NOMO-1 (cell line): ENCODE measurements at regions not wholly inside any gene's neighbourhood (a gene's known extent, or its start where the extent isn't known, plus 50 kb on each side); places are given as distances from the start of the nearest gene placed in this dataset.
"Not testable (repeated sequence)": the region's sequence is repeated elsewhere in the genome, so short reads cannot be mapped to it uniquely, and the experiment has no call there.

Experiments used
- DNase-seq, 2 experiments: peaks; one replicate each; lab custom pipeline; 2025; ENCODE audit not compliant: unreplicated experiment in 2 of 2; lab: John Stamatoyannopoulos, UW

- no peak for DNase-seq
Measured at GRCh38 chr4:22573198-22573597, 57.3 kb upstream of the ADGRA3 start.

DNA sequence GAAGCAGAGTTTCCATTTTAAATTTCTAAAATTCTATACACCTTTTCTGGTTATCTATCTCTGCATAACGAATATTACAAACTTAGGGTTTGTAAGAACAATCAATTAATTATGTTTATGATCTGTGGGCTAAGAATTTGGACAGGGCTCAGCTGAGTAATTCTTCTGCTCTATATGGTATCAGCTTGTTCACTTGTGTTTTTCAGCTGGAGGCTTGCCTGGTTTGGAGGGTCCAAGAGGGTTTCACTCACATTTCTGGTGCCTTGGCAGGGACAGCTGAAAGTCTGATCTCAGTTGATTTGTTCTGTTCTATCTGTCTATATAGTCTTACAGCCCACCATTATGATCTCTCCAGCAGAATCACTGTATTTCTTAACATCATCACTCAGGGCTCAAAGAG, 57.8 kb upstream of the ADGRA3 start:
- no peak for DNase-seq

- no peak for DNase-seq
Measured at GRCh38 chr4:22574424-22574823, 58.6 kb upstream of the ADGRA3 start.

GRCh38 chr4:22574880-22575279, 59.0 kb upstream of the ADGRA3 start:
- no peak for DNase-seq

GRCh38 chr4:22587253-22587652, 71.4 kb upstream of the ADGRA3 start:
- DNase-seq = no peak

- DNase-seq = no peak
Measured at GRCh38 chr4:22593933-22594332, 78.1 kb upstream of the ADGRA3 start.

- DNase-seq = no peak
Measured at GRCh38 chr4:22595684-22596083, 79.8 kb upstream of the ADGRA3 start.

DNA sequence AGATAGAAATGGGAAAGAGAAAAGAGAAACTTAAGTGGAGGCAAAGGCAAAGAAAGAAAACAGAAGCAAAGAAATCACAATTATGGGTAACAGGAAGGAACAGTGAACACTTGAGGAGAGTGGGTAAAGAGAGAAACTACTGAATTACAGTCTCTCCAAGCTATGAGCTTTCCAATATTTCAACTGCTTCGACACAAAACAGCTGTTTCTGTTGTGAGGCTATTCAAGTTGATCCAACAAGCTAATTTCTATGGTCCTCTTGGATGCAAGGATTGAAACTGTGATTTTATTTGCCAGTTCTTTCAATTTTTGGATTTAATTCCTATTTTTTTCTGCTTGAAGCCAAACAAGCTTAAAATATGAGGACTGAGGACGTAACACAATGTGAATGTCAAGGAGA, 80.5 kb upstream of the ADGRA3 start:
- DNase-seq = no peak

GRCh38 chr4:22597471-22597870, 81.6 kb upstream of the ADGRA3 start:
- no peak for DNase-seq

DNA sequence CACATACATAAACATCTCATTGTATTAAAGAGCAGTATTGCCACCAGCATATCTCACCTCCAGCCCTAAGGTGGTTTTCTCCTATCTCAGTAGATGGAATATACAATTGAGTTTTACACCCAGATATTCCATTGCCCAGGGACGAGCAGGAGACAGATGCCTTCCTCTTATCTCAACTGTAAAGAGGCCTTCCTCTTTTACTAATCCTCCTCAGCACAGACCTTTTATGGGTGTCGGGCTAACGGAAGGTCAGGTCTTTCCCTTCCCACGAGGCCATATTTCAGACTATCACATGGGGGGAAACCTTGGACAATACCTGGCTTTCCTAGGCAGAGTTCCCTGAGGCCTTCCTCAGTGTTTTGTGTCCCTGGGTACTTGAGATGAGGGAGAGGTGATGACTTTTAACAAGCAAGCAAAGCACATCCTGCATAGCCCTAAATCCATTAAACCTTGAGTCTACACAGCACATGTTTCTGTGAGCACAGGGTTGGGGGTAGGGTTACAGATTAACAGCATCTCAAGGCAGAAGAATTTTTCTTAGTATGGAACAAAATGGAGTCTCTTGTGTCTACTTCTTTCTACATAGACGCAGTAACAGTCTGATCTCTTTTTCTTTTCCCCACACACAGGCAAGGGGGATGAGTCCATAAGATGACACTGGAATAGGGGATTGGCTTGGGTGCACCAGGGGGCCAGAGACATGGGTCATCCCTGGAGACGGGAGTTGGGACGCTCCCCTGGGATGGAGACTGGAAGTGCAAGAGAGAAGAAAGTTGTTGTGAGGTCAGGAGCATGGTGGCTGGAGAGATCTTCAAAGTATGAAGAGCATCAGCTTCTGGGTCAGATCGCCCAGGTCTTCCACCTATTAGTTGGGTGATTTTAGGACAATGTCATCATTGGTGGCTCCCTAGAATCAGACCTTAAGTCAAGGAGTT, 82.5 kb upstream of the ADGRA3 start:
- DNase-seq = not testable (repeated sequence)

DNA sequence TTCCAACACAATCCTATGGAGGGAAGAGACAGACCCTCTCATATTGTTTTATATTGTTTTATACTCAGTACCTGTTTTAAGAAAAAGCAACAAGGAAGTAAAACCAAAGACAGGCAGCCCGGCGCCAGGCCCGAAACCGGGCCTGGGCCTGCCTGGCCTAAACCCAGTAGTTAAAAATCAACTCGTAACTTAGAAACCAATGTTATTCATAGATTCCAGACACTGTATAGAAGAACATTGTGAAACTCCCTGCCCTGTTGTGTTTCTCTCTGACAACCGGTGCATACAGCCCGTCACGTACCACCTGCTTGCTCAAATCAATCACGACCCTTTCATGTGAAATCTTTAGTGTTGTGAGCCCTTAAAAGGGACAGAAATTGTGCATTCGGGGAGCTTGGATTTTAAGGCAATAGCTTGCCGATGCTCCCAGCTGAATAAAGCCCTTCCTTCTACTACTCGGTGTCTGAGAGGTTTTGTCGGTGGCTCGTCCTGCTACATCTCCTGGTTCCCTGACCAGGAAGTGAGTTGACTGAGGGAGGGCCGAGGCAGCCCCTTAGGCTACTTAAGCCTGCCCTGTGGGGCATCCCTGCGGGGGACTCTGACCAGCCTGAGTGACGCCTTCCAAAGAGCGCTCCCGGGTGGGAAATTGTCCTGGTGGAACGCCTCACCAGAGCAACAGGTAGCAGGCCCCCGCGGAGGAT, 83.5 kb upstream of the ADGRA3 start:
- not testable (repeated sequence) for DNase-seq

GRCh38 chr4:22599929-22600432, 84.1 kb upstream of the ADGRA3 start:
- DNase-seq = not testable (repeated sequence)

- DNase-seq = not testable (repeated sequence)
Measured at GRCh38 chr4:22601638-22602037, 85.8 kb upstream of the ADGRA3 start.

GRCh38 chr4:22607382-22607781, 85.4 kb upstream of the GBA3 start:
- peak; percentile 5 to 18 for DNase-seq

GRCh38 chr4:22609951-22610525, 82.7 kb upstream of the GBA3 start:
- not testable (repeated sequence) for DNase-seq

- no peak for DNase-seq
Measured at GRCh38 chr4:22614114-22614513, 78.6 kb upstream of the GBA3 start.

DNA sequence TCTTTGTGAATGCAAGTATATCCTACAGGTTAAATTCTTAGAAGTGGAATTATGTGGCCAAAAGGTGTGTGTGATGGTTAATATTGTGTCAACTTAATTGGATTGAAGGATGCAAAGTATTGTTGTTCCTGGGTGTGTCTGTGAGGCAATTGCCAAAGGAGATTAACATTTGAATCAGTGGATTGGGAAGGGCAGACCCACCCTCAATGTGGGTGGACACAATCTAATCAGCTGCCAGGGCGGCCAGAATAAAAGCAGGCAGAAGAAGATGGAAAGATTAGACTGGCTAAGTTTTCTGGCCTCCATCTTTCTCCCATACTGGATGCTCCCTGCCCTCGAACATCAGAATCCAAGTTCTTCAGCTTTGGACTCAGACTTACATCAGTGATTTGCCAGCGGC, 76.2 kb upstream of the GBA3 start:
- DNase-seq = no peak

- not testable (repeated sequence) for DNase-seq
Measured at GRCh38 chr4:22620144-22620543, 72.6 kb upstream of the GBA3 start.

DNA sequence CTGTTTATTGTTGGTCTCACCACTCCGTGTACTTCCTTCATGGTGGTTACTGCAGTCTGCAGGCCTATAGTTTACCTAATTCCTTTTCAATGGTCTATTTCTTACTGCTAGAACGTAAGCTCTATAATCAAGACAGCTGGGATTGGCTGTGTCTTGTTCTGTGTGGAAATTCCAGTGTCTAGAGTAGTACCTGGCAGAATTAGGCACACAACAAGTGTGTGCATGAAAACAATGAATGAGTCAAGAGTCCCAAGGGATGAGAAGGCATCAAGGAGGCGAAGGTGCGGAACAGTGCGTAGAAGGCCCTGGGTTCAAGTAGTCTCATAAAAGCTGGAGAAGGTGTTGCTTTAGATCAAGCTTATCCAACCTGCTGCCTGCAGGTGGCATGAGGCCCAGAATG, 70.8 kb upstream of the GBA3 start:
- DNase-seq = not testable (repeated sequence)

DNA sequence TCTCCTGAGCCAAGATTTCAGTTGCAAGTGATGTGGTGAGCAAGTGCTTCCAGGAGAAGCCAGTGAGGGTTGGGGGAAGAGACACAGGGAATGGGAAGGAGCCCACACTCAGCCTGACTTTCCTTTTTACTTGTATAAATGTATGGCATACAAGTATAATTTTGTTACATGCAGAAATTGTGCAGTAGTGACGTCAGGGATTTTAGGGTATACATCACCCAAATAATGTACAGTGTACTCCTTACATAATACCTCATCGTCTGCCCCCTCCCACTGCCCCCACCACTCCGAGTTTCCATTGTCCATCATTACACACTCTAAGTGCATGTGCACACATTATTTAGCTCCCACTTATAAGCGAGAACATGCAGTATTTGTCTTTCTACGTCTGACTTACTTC, 68.7 kb upstream of the GBA3 start:
- DNase-seq = not testable (repeated sequence)

- no peak for DNase-seq
Measured at GRCh38 chr4:22625311-22625710, 67.4 kb upstream of the GBA3 start.
